HG02884 (cell line): ENCODE measurements at regions not wholly inside any gene's neighbourhood (a gene's known extent, or its start where the extent isn't known, plus 50 kb on each side); places are given as distances from the start of the nearest gene placed in this dataset.

Experiments used
- ATAC-seq: cut with Tn5 transposase; IDR thresholded peaks from one replicate; pipeline ENCODE4 v1.9.1; 2021; ENCODE audit warnings: mild to moderate bottlenecking, moderate library complexity; ENCODE audit not compliant: unreplicated experiment

DNA sequence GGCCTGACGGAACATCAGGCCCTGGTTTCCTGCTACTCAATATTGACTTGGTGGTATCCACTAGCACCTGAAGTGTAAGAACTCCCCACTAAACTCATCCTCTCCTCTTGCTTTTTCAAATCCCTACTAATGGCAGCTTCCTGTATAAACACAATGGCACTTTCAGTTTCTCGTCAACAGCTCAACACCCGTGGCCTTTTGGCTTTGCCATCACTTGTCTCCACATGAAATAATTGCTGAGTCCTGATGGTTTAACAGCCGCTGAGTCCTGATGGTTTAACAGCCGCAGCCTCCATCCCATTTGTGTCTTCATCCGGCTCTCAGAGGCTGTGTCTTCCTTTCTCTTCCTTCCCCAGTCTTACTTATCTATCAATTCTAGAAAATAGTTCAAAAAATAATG is 261.4 kb upstream of the PITRM1 start:
- ATAC-seq, result no peak

DNA sequence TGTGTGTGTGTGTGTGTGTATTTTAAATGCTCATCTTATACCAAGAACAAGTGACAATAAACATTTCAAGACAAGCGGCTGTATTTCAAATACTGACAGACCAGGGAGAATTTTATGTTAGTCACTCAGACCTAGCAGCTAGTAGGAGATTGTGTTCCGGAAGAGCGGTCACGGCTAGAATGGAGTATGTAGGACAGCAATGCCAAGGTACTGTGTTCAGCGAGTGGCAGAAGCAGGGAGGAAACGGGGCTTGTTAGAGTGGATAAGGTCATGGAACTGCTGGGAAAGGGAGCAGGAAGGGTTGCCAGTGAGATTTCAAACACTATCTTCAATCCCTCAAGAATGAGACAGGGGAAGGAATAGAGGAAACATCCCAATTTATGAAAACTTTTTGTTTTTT is 260.5 kb upstream of the PITRM1 start:
- ATAC-seq, result no peak

DNA sequence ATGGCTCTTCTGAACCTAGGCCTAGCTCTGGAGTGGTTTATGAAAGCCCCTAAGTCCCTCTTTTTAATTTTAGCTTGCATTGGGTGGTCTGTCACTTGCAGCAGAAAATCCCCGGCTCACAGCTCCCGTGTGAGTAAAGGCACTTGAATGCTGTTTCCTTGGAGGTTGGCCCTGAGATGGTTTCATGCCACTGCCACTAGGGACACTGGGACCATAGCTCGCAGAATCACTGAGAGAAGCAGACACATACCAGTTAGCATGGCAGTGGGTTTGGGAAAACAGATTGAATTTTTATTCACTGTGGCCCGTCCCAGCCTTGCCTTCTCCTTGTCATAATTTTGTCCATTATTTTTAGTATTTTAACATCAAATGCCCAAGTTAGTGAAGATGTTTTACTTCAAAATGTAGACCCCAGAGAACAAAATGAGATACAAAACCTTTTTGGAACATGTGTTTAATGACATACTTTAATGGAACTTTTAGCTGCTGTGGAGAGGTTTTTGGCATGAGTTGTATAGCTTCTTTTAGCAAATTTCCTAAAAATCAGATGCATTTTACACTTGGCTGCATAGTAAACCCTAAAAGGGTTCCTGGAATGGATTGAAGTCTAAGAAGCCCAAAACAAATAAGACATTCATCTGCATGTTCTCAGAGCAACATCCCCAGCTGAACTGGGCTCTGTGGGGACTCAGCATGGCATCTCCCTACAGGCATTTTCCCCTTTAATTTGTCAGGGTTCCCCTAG is 259.7 kb upstream of the PITRM1 start:
- ATAC-seq, result no peak

DNA sequence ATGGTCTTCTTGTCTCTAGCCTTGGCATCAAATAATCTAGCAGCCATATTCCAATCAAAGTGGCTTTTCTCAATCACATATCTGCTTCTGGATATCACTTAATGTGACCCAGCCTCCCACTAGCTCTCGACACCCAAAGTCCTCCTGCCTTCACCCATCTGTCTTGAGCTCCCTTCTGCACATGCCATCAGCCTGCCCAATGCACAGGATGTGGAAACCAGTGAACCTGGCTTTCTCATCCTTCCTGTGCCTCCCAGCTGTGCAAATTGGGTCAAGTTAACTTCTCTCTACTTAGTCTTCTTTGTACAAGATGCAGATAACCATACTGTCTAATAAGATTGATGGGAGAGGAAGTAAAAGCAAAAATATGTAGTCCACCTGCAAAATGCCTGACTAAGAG is 257.9 kb upstream of the PITRM1 start:
- no peak for ATAC-seq

DNA sequence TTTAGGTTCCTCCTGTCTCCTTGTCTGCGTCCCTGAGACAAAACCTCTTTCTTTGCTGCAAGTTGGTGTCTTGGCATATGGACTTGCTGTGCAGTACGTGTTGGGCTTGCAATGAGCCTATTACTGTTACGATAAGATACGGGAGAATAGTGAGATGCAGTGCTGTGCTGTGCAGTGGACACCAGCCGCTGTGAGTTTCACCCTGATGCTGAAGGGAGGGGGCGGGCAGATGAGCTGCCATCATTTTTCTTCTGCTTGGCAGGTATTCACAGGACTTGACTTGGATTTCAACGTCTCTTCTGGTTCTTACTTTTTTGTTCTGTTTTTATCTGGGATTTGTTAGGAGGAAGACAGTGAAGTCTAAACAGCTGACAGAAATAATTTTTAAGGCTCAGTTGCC is 257.1 kb upstream of the PITRM1 start:
- ATAC-seq, result no peak

DNA sequence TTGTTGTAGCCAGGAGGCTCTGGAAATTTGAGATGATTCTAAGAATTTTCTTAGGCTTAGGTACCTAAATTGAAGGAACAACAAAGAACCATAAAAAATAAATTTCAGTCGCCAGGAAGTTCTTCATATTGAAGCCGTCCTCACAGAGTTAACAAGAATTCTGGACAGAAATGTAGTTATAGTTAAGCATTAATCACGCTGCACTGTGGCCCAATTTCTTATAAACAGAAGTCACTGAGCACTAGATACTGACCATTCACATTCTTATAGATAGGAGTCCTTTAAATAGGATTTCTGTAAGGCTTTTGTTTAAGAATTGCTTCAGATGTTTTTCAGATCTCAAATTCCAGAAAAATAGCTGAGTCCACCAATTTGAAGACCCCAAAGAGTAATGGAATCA is 256.2 kb upstream of the PITRM1 start:
- ATAC-seq, result no peak

DNA sequence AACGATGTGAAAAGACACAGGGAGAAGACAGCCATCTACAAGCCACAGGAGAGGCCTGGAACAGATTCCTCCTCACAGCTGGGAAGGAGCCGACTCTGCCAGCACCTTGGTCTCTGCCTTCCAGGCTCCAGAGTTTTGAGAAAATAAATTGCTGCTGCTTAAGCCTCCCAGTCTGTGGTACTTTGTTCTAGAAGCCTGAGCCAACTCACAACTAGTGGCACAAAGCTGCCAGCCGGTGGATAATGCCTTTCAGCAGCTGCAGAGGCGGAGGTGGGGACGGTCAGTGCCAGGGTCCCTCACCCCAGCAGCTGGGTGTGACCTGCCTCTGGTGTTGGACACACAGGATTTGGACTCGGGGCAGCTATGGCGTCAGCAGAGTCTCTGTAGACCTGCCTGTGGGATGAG is 255.4 kb upstream of the PITRM1 start:
- ATAC-seq, result no peak

DNA sequence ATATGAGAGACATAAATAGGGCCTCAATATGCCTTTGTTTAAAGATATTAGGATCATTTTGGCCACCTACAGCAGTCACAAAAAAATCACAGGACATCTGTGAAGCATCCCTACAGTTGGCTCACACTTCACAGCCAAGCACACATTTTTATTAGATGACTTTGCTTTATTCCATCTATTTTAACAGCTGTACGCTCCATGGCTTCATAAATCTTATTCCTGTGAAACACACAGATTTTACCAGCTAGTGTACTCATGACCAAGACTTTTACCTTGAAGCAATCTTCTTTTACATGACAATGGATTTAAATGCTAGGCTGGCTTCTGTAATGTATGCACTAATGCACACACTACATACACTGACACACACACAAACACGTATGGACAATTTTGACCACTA is 254.8 kb upstream of the PITRM1 start:
- ATAC-seq, result no peak

DNA sequence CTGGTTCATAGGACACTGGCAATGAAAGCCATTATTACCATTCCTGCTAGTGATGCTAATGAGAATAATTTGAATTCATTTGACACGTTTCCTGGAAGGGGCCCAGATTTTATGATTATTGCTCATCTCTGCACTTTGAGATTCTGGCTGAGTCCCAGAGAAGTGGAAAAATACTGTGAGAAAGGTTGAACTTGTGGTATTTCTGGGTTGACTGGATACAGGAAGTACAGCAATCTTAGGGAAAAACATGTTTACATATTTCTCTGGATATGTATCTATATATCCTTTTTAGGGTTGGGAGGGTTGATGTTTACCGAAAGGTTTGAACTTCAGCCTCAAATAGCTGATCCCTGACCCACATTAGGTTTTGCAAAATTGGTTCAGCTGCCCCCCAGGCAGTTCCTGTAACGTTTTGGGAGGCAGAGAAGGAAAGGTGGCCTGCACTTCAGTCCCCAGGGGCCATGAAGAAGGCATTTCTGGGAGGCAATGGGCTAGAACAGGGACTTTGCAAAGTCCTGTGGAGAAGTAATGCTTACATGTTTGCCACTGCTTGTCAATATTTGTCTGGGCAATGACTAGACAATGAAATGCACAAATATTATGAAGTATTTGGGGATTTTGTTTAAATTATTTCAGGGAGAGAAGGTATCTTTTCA is 253.7 kb upstream of the PITRM1 start:
- ATAC-seq, result no peak

DNA sequence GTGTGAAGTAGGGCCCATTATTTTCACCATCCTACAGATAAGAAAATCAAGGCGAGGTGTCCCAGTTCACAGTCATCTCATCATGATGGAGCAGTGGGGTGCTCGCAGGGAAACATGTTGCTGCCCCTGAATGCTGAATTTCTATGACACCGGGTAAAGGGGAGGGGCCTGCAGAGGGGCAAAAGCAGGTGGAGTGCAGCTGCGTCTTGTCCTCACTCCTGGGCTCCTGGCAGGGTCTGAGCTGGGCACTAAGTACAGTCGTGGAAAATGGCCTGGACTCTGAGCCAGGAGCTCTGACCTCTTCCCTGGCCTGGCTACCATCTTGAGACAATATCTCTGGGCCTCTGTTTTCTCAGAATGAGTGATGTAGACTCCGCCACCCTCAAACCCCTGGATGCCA is 253.1 kb upstream of the PITRM1 start:
- no peak for ATAC-seq

DNA sequence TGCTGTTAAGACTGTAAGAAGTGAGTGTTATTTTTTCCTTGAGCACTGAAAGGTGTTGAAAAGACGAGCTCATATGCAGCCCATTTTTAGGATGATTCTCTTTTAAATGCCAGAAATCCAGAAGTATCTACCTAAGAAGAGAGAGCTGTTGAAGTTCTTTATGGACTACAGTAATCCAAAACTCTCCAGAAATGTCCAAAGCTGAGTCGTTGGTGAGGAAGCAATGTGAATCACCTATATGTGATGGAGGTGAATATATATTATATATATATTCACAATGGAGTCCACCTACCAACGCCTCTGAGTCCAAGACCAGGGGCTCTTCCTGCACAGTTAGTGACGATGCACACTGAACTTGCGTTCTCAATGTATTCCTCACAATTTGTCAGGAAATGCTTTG is 252.7 kb upstream of the PITRM1 start:
- ATAC-seq, result no peak

DNA sequence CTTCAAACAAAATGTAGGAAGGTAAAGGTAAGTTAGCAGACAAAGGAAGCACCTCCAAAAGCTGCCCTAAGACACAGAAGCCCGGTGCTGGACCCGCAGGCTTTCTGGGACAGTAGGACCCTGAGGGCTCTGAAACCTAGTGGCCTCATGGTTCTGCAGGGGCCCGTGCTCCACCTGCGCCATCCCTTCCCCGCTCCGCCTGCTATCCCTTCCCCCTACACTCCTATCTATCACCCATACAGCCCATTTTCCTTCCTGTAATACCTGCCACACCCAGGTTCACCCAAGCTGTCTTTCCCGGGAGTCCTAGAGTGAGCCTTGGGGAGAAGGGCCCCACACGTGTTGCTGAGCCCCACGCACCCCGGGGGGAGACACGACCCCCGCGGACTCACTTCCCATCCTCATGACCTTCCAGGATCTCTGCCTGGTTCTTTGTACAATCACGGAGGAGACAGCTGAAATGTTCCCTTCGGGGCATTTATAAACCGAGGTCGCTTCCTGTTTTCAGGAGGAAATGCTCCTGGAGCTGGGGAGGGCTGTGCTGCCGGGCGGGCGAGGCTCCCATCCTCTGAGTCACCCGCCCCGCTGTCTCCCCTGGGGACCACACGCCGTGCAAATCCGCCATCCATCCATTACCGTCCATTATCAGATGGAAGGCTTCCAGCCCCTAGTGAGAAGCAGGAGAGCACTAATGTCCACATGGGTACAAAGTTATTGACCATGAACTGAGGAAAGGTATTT is 251.7 kb upstream of the PITRM1 start:
- ATAC-seq, result no peak

DNA sequence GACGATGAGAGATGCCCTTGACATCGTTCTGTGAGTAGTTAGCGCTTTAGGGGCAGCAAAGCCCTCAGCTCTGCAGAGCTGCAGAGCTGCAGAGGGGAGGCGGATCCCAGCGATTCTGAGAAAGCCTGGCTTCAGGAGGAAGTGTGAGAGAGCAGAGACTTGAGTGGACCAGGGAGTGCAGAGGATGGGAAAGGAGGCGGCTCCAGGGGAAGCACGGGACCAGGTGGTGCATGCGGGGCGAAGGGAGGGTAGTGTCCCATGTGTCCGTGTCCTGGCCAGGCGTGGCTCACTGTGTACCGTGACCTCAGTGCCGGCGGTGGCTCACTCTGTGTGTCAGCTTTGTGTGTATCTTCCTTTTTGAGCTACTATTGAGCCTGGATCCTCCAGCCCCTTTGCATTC is 250.8 kb upstream of the PITRM1 start:
- ATAC-seq, result no peak

DNA sequence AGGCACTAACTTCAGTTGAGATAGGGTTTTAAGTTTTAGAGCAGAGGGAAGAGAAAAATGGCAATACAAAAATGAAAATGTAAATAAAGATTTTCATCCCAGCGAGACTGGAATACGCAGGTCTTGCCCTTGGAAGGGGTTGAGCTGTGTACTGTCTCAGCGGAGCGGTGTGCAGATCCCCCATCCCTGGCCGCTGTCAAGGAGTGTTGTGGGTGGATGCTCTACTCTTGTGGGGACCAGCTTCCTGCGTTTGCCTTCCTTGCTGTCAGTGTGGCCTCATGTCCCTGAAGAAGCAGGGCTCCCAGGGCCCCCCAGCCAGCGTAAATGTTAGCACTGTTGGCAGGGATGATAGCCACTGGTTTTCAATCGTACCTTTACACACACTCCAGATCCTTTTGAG is 249.7 kb upstream of the PITRM1 start:
- no peak for ATAC-seq

DNA sequence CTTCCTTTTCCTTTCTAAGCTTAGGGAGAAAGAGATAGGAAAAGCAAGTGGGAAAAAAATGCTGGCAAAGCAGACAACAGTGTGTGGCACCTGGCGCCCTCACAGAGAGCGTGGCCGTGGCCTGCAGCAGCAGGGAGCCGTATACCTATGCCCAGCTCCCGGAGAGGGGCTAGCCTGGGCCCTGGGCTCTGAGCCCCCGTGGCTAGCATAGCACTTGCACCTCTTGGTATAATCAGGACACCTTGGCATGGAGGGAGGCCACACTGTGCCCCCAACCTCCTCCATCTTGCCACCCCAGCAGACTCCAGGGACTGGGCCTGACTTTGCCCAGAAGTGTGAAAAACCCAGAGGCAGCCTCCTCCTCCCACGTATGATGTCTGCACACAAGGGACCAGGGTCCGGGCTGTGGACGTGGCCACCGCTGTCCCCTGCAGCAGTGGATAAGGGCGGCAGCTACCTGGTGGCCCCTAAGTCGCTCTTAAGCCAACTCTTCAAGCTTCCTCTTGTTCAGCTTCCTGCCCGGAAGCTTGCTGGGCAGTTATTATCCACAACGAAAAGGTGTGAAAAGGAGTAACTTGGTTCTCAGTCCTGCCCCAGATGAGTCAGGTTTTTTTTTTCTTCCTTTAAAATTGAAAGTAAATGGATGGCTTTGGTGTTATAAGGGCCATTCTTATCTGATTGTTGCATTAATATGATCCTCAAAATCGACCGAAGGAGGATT is 249.1 kb upstream of the PITRM1 start:
- no peak for ATAC-seq

DNA sequence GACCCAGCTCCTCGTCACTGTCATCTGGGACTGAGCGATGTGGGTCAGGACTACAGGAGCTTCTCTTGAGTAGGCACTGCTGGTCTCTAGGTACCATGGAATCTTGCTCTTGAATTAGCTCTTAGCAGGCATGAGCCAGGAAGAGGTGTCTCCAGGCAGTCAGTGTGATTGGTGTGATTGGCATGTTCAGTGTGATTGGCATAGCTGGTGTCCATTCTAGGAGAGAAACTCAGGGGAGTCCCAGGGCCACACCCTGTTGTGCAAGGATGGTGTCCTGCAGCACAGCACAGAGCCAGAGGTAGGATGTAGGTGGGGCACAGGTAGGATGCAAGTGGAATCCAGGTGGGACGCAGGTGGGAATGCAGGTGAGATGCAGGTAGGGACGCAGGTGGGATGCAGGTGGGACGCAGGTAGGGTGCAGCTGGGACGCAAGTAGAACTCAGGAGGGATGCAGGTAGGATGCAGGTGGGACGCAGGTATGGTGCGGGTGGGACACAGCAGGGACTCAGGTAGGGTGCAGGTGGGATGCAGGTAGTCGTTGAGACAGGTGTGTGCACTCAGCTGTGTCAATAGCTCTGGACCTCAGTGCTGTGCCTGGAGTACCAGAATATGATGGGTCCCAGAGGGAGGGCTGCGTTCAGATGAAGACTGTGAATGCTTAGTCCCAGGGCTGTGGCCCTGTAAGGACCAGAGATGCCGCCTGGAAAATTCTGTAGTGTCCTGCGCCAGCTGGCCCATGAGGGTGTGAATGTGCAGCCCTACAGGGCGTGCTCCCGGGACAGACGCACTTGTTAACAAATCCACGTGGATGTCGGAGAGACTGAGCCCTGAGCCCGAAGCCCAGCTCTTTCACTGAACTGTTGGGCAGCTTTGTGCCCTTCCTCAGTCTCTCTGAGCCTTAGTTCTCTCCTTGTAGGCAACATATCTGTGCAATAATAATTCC is 248.2 kb upstream of the PITRM1 start:
- ATAC-seq, result no peak

DNA sequence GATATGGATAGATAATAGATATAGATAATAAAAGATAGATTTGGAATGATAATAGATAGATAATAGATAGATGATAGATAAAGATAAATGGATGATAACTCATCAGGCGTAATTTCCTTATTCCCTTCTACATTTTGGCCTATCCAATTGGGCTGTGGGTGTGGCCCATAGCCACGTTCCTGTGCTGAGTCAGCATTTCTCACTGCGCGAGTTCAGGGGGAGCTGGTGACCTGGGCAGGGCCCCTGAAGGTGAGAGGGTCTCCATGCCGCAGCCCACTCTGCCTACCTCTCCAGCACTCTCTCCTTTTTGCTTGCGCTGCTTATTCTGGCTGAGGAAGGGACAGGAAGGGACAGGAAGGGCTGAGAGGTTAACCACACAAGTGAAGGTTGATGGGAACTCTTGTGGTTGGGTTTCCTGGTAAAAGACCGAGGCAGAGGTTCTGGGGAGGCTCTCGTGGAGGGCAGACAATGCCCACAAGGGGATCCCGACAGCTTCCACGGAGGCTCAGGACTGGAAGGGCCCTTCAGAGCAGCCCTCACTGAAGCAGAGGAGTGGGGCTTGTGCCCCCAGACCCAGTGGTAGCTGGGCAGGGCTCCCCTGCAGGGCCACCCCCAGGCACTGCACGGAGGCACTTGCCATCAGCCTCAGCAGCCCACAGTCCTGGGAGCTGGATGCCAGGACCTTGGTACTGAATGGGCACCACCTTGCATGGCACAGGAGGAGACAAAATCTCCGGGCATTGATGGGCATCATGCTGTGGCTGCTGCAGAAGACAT is 247.3 kb upstream of the PITRM1 start:
- no peak for ATAC-seq

DNA sequence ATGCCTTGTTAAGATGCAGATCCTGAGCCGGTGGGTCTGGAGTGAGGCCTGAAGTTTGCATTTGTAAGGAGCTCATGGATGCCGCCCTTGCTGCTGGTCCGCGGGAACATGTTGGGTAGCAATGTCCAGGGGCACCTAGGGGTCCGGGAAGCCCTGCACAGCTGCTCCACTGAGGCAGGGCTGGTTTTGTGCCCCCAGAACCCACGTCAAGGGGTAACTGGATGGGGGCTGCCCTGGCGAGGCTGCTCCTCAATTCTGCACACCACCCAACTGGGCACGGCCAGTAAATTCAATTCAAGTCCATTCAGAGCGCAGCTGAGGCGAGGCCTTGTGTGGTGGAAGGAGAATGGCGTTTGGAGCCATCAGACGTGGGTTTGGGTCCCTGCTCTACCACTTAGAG is 246.3 kb upstream of the PITRM1 start:
- no peak for ATAC-seq

DNA sequence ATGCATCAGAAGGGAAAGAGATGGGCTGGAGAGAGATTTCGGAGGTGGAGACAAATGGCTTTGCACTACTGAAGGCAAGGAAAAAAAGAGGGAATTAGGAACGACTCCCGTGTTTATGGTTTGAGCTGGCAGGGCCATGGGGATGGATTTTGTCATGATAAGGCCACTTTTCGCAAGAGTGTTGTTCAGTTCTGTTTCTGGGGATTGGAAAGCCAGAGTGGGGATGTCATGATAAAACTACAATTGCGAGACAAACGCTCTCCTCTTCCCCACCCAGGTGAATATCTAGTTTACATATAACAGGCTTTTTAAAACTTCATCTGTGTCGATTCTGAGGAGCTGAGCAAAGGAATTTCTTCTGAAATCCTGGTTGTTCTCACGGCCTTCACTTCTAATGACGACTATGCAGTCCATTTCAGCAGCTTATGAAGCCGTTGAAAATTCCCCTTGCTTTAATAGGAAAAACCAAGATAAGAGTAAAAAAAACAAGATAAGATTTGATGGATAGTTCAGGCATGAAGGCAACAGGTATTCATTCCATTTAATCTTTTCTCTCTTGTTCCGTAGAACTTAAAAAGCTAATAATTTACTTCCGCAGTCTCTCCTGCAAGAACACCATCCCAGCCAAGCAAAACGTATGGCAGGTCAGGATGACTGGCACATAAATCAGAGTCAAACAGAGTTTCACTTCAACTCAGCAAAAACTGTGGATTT is 245.6 kb upstream of the PITRM1 start:
- no peak for ATAC-seq
